HEK293 (cell line): ENCODE measurements at regions not wholly inside any gene's neighbourhood (a gene's known extent, or its start where the extent isn't known, plus 50 kb on each side); places are given as distances from the start of the nearest gene placed in this dataset.

Experiments
- CTCF ChIA-PET: fragments of 350-600 bp; formaldehyde crosslinking; extraction: SDS; loops from one replicate; lab custom pipeline; 2021; ENCODE audit warnings: antibody characterized with exemption; lab: Yijun Ruan, JAX
- POLR2A ChIA-PET: fragments of 300-600 bp; formaldehyde crosslinking; extraction: SDS; loops from one replicate; lab custom pipeline; 2020; ENCODE audit warnings: antibody characterized with exemption, inconsistent platforms; lab: Yijun Ruan, JAX
- H3K27ac ChIP-seq: fragments of 200-500 bp; sonication (Bioruptor generic); 2 replicates; pipeline ENCODE4 v1.5.1; 2014; ENCODE audit warnings: low read depth, low read length, control low read depth, inconsistent platforms; ENCODE audit errors: extremely low read depth
- H3K36me3 ChIP-seq, 2 experiments: fragments of 200-500 bp in 1 of 2; sonication (Bioruptor generic) in 1 of 2; 1 replicate in 1 of 2; 2 replicates in 1 of 2; pipeline ENCODE4 v1.5.1; 2014 to 2017; ENCODE audit warnings: inconsistent platforms in 2 of 2, low read length in 2 of 2; ENCODE audit not compliant: control insufficient read depth in 2 of 2, insufficient read depth in 1 of 2
- H3K4me1 ChIP-seq: fragments of 200-500 bp; sonication (Bioruptor generic); 2 replicates; pipeline ENCODE4 v1.5.1; 2014; ENCODE audit warnings: mild to moderate bottlenecking, low read length, inconsistent platforms; ENCODE audit not compliant: control insufficient read depth, insufficient read depth
- H3K4me3 ChIP-seq: 2 replicates; pipeline ENCODE4 v1.5.1; 2011; ENCODE audit warnings: low read depth, mild to moderate bottlenecking, control low read depth, low read length, moderate library complexity
- H3K9me3 ChIP-seq: fragments of 200-500 bp; sonication (Bioruptor generic); 2 replicates; pipeline ENCODE4 v1.5.1; 2014; ENCODE audit warnings: low read depth, low read length, inconsistent platforms; ENCODE audit not compliant: control insufficient read depth, insufficient read depth
- EGR2 ChIP-seq: fragments of 450-650 bp; formaldehyde crosslinking; IDR thresholded peaks from 2 replicates; pipeline ENCODE4 v1.5.1; 2016; ENCODE audit warnings: low read depth, missing biosample characterization, missing genetic modification characterization
- KLF7 ChIP-seq: fragments of 450-650 bp; formaldehyde crosslinking; IDR thresholded peaks from 2 replicates; pipeline ENCODE4 v1.5.1; 2016; ENCODE audit warnings: missing biosample characterization, missing genetic modification characterization, borderline replicate concordance
- OSR2 ChIP-seq: fragments of 450-650 bp; formaldehyde crosslinking; IDR thresholded peaks from 2 replicates; pipeline ENCODE4 v1.5.1; 2016; ENCODE audit warnings: missing biosample characterization, missing genetic modification characterization
- SALL2 ChIP-seq: fragments of 450-650 bp; formaldehyde crosslinking; IDR thresholded peaks from 2 replicates; pipeline ENCODE4 v1.5.0; 2017; ENCODE audit warnings: missing biosample characterization, mild to moderate bottlenecking, missing genetic modification characterization, borderline replicate concordance
- ZNF121 ChIP-seq: fragments of 450-650 bp; formaldehyde crosslinking; IDR thresholded peaks from 2 replicates; pipeline ENCODE4 v1.5.1; 2016; ENCODE audit warnings: missing biosample characterization, missing genetic modification characterization
- ZNF280C ChIP-seq: fragments of 450-650 bp; formaldehyde crosslinking; IDR thresholded peaks from 2 replicates; pipeline ENCODE4 v1.5.1; 2016; ENCODE audit warnings: missing biosample characterization, missing genetic modification characterization
- ZNF404 ChIP-seq: fragments of 450-650 bp; formaldehyde crosslinking; IDR thresholded peaks from 2 replicates; pipeline ENCODE4 v1.5.1; 2017; ENCODE audit warnings: missing biosample characterization, missing genetic modification characterization
- ZNF423 ChIP-seq: fragments of 450-650 bp; formaldehyde crosslinking; IDR thresholded peaks from 2 replicates; pipeline ENCODE4 v1.5.1; 2016; ENCODE audit warnings: missing biosample characterization, missing genetic modification characterization
- ZNF426 ChIP-seq: fragments of 450-650 bp; formaldehyde crosslinking; IDR thresholded peaks from 2 replicates; pipeline ENCODE4 v1.5.1; 2017; ENCODE audit warnings: missing biosample characterization, missing genetic modification characterization, mild to moderate bottlenecking, inconsistent platforms, moderate library complexity
- ZNF488 ChIP-seq: fragments of 450-650 bp; formaldehyde crosslinking; IDR thresholded peaks from 2 replicates; pipeline ENCODE4 v1.5.1; 2016; ENCODE audit warnings: missing biosample characterization, missing genetic modification characterization
- ZNF510 ChIP-seq: fragments of 450-650 bp; formaldehyde crosslinking; IDR thresholded peaks from 2 replicates; pipeline ENCODE4 v1.5.1; 2018; ENCODE audit warnings: mild to moderate bottlenecking, missing genetic modification characterization, missing biosample characterization; ENCODE audit not compliant: insufficient replicate concordance
- ZNF530 ChIP-seq: fragments of 450-650 bp; formaldehyde crosslinking; IDR thresholded peaks from 2 replicates; pipeline ENCODE4 v1.5.1; 2016; ENCODE audit warnings: low read depth, missing biosample characterization, missing genetic modification characterization
- ZNF571 ChIP-seq: fragments of 450-650 bp; formaldehyde crosslinking; IDR thresholded peaks from 2 replicates; pipeline ENCODE4 v1.5.0; 2017; ENCODE audit warnings: missing biosample characterization, missing genetic modification characterization
- ZNF623 ChIP-seq: fragments of 450-650 bp; formaldehyde crosslinking; IDR thresholded peaks from 2 replicates; pipeline ENCODE4 v1.5.1; 2016; ENCODE audit warnings: missing biosample characterization, missing genetic modification characterization
- ZNF660 ChIP-seq: fragments of 450-650 bp; IDR thresholded peaks from 2 replicates; pipeline ENCODE4 v1.5.1; 2018; ENCODE audit warnings: missing biosample characterization, mild to moderate bottlenecking, missing genetic modification characterization
- ZNF664 ChIP-seq: fragments of 450-650 bp; formaldehyde crosslinking; IDR thresholded peaks from 2 replicates; pipeline ENCODE4 v1.5.1; 2016; ENCODE audit warnings: missing biosample characterization, missing genetic modification characterization
- ZNF776 ChIP-seq: fragments of 450-650 bp; formaldehyde crosslinking; IDR thresholded peaks from 2 replicates; pipeline ENCODE4 v1.5.0; 2017; ENCODE audit warnings: missing biosample characterization, missing genetic modification characterization, borderline replicate concordance
- ZSCAN16 ChIP-seq: fragments of 450-650 bp; formaldehyde crosslinking; IDR thresholded peaks from 2 replicates; pipeline ENCODE4 v1.5.1; 2016; ENCODE audit warnings: missing biosample characterization, missing genetic modification characterization
- ZSCAN5A ChIP-seq: fragments of 450-650 bp; formaldehyde crosslinking; IDR thresholded peaks from 2 replicates; pipeline ENCODE4 v1.5.1; 2016; ENCODE audit warnings: missing biosample characterization, missing genetic modification characterization
- TF ChIP-seq, protein P1 (sequence below): fragments of 450-650 bp; formaldehyde crosslinking; IDR thresholded peaks from 2 replicates; pipeline ENCODE4 v1.5.1; 2016; ENCODE audit warnings: missing biosample characterization, missing genetic modification characterization, borderline replicate concordance
- TF ChIP-seq, protein P2 (sequence below): fragments of 450-650 bp; formaldehyde crosslinking; IDR thresholded peaks from 2 replicates; pipeline ENCODE4 v1.5.1; 2017; ENCODE audit warnings: missing biosample characterization, missing genetic modification characterization

GRCh38 chr17:71986886-71987285 lies 133.9 kb upstream of the SOX9 start:
- no peak overlapping the region for H3K27ac ChIP-seq
- ChIA-PET POLR2A (interaction anchor here (0.5 kb wide), 1 partner anchor 352 kb away, joined by 4 read pairs; no protein-coding TSS in a partner anchor), CTCF (interaction anchor here (0.6 to 0.7 kb wide), 2 partner anchors 28 to 103 kb away, joined by 3 read pairs; no protein-coding TSS in a partner anchor)
- H3K4me3 ChIP-seq, result no peak overlapping the region
- H3K9me3 ChIP-seq, result no peaks in the 10 kb centered on the region
- H3K36me3 ChIP-seq, result no peaks in the 10 kb centered on the region
- TF ChIP-seq ZNF571 (tag by site-specific recombination), result no peak
- TF ChIP-seq KLF7 (tag by site-specific recombination), result no peak
- TF ChIP-seq ZNF488, result no peak
- TF ChIP-seq, protein P1, sequence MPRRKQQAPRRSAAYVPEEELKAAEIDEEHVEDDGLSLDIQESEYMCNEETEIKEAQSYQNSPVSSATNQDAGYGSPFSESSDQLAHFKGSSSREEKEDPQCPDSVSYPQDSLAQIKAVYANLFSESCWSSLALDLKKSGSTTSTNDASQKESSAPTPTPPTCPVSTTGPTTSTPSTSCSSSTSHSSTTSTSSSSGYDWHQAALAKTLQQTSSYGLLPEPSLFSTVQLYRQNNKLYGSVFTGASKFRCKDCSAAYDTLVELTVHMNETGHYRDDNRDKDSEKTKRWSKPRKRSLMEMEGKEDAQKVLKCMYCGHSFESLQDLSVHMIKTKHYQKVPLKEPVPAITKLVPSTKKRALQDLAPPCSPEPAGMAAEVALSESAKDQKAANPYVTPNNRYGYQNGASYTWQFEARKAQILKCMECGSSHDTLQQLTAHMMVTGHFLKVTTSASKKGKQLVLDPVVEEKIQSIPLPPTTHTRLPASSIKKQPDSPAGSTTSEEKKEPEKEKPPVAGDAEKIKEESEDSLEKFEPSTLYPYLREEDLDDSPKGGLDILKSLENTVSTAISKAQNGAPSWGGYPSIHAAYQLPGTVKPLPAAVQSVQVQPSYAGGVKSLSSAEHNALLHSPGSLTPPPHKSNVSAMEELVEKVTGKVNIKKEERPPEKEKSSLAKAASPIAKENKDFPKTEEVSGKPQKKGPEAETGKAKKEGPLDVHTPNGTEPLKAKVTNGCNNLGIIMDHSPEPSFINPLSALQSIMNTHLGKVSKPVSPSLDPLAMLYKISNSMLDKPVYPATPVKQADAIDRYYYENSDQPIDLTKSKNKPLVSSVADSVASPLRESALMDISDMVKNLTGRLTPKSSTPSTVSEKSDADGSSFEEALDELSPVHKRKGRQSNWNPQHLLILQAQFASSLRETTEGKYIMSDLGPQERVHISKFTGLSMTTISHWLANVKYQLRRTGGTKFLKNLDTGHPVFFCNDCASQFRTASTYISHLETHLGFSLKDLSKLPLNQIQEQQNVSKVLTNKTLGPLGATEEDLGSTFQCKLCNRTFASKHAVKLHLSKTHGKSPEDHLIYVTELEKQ (tag by site-specific recombination), result no peak
- no peak for TF ChIP-seq ZNF664 (tag by site-specific recombination)
- TF ChIP-seq ZSCAN16, result no peak
- no peak for TF ChIP-seq ZNF660 (tag by site-specific recombination)
- TF ChIP-seq, all 188 proteins: peak for 0
- H3K4me1 ChIP-seq, result no peaks in the 10 kb centered on the region

DNA sequence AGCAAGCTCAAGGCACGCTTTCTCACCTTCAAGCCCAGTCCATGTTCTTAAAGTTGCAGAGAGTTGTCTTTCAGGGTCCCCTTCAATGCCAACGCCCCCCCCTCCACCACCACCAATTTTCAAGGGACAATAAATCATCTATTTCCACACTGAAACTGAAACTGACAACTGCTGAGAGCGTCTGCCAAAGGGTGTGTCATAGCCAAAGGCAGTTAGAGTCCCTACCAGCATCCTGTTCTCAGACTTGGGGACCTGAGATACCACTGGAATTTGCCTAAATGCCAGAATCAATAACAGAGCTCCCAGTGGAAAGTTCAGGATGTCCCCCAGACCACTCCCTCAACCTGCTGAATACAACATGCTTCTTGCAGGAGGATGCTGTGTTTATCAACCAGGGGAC lies 133.2 kb upstream of the SOX9 start:
- Histone ChIP-seq H3K4me1 (no peaks in the 10 kb centered on the region), H3K9me3 (no peaks in the 10 kb centered on the region), H3K4me3 (no peak overlapping the region), H3K27ac (no peak overlapping the region), H3K36me3 (no peaks in the 10 kb centered on the region)
- ChIA-PET POLR2A (interaction anchor here (0.5 kb wide), 1 partner anchor 353 kb away, joined by 4 read pairs; no protein-coding TSS in a partner anchor), CTCF (interaction anchor here (0.7 kb wide), 1 partner anchor 573 kb away, joined by 3 read pairs; no protein-coding TSS in a partner anchor)
- TF ChIP-seq SALL2, result no peak
- no peak for TF ChIP-seq ZNF776 (tag by site-specific recombination)
- TF ChIP-seq EGR2 (tag by site-specific recombination), result no peak
- TF ChIP-seq OSR2 (tag by site-specific recombination), result no peak
- no peak for TF ChIP-seq ZSCAN5A (tag by site-specific recombination)
- no peak for TF ChIP-seq ZNF426 (tag by site-specific recombination)
- TF ChIP-seq, protein P2, sequence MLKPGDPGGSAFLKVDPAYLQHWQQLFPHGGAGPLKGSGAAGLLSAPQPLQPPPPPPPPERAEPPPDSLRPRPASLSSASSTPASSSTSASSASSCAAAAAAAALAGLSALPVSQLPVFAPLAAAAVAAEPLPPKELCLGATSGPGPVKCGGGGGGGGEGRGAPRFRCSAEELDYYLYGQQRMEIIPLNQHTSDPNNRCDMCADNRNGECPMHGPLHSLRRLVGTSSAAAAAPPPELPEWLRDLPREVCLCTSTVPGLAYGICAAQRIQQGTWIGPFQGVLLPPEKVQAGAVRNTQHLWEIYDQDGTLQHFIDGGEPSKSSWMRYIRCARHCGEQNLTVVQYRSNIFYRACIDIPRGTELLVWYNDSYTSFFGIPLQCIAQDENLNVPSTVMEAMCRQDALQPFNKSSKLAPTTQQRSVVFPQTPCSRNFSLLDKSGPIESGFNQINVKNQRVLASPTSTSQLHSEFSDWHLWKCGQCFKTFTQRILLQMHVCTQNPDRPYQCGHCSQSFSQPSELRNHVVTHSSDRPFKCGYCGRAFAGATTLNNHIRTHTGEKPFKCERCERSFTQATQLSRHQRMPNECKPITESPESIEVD (tag by site-specific recombination), result no peak
- TF ChIP-seq ZNF404 (tag by site-specific recombination), result no peak
- no peak for TF ChIP-seq ZNF530 (tag by site-specific recombination)
- TF ChIP-seq ZSCAN16, result no peak
- TF ChIP-seq ZNF510 (tag by site-specific recombination), result no peak
- no peak for TF ChIP-seq ZNF280C (tag by site-specific recombination)
- TF ChIP-seq ZNF121 (tag by site-specific recombination), result no peak
- TF ChIP-seq ZNF423 (tag by site-specific recombination), result no peak
- TF ChIP-seq ZNF664 (tag by site-specific recombination), result no peak
- TF ChIP-seq ZNF623 (tag by site-specific recombination), result no peak
